GM23338 (cell line): ENCODE measurements at regions not wholly inside any gene's neighbourhood (a gene's known extent, or its start where the extent isn't known, plus 50 kb on each side); places are given as distances from the start of the nearest gene placed in this dataset.

Experiments
- ATAC-seq: fragments of 200-7000 bp; cut with Tn5 transposase; 3 replicates; pipeline ENCODE4 v1.9.1; 2020
- DNase-seq: peaks from one replicate; pipeline ENCODE4 v3.0.0-alpha.2; 2015; ENCODE audit warnings: low spot score
- H2AFZ ChIP-seq: fragments of 200-600 bp; sonication (generic); 2 replicates; pipeline ENCODE4 v1.8.0; 2016; ENCODE audit warnings: antibody characterized with exemption, mild to moderate bottlenecking, moderate library complexity
- H3F3A ChIP-seq: fragments of 200-600 bp; sonication (generic); replicated peaks from 2 replicates; pipeline ENCODE4 v1.8.0; 2017; ENCODE audit warnings: antibody characterized with exemption, mixed run types, low read depth
- H3K27ac ChIP-seq: fragments of 200-600 bp; sonication (generic); 2 replicates; pipeline ENCODE4 v1.6.1; 2016; ENCODE audit warnings: low read depth
- H3K27me3 ChIP-seq: fragments of 200-600 bp; sonication (generic); 2 replicates; pipeline ENCODE4 v1.8.0; 2016; ENCODE audit warnings: mild to moderate bottlenecking, mixed run types, moderate library complexity; ENCODE audit not compliant: insufficient read depth
- H3K36me3 ChIP-seq: fragments of 200-600 bp; sonication (generic); 2 replicates; pipeline ENCODE4 v1.8.0; 2016; ENCODE audit warnings: mild to moderate bottlenecking; ENCODE audit not compliant: insufficient read depth
- H3K4me1 ChIP-seq: fragments of 200-600 bp; sonication (generic); 2 replicates; pipeline ENCODE4 v1.8.0; 2016; ENCODE audit warnings: mild to moderate bottlenecking, moderate library complexity; ENCODE audit not compliant: insufficient read depth
- H3K4me2 ChIP-seq: fragments of 200-600 bp; sonication (generic); 2 replicates; pipeline ENCODE4 v1.7.1; 2017; ENCODE audit warnings: mixed run types
- H3K4me3 ChIP-seq: fragments of 200-600 bp; sonication (generic); 2 replicates; pipeline ENCODE4 v1.6.1; 2016; ENCODE audit warnings: mixed run types
- H3K79me2 ChIP-seq: fragments of 200-600 bp; sonication (generic); replicated peaks from 2 replicates; pipeline ENCODE4 v1.8.0; 2017; ENCODE audit warnings: mild to moderate bottlenecking; ENCODE audit not compliant: insufficient read depth
- H3K9me2 ChIP-seq: fragments of 200-600 bp; sonication (generic); 2 replicates; pipeline ENCODE4 v1.8.0; 2017; ENCODE audit not compliant: insufficient read depth
- H4K20me1 ChIP-seq: fragments of 200-600 bp; sonication (generic); replicated peaks from 2 replicates; pipeline ENCODE4 v1.8.0; 2017; ENCODE audit warnings: mild to moderate bottlenecking; ENCODE audit not compliant: insufficient read depth
- H3K27ac Mint-ChIP-seq: 2 replicates; pipeline ENCODE4 v1.8.0; 2020; ENCODE audit warnings: inconsistent platforms, mild to moderate bottlenecking, moderate library complexity, mixed read lengths
- H3K27me3 Mint-ChIP-seq: 3 replicates; pipeline ENCODE4 v1.8.0; 2022; ENCODE audit warnings: low read depth, mild to moderate bottlenecking, moderate library complexity, mixed read lengths, inconsistent platforms; ENCODE audit not compliant: insufficient read depth, poor library complexity
- H3K36me3 Mint-ChIP-seq: 3 replicates; pipeline ENCODE4 v1.8.0; 2021; ENCODE audit warnings: low read depth, mild to moderate bottlenecking, inconsistent platforms, moderate library complexity, mixed read lengths
- H3K4me1 Mint-ChIP-seq: 3 replicates; pipeline ENCODE4 v1.8.0; 2020; ENCODE audit warnings: mild to moderate bottlenecking, inconsistent platforms, mixed read lengths
- H3K4me3 Mint-ChIP-seq: 3 replicates; pipeline ENCODE4 v1.8.0; 2021; ENCODE audit warnings: moderate library complexity, mild to moderate bottlenecking, inconsistent platforms, mixed read lengths
- H3K9me3 Mint-ChIP-seq: 3 replicates; pipeline ENCODE4 v1.8.0; 2020; ENCODE audit warnings: moderate library complexity, mild to moderate bottlenecking, inconsistent platforms, mixed read lengths
- CREB1 ChIP-seq: fragments of 250-450 bp; sonication (Bioruptor Pico); IDR thresholded peaks from 2 replicates; pipeline ENCODE4 v1.5.0; 2020; ENCODE audit warnings: low read depth, mild to moderate bottlenecking, moderate library complexity
- CTCF ChIP-seq, 2 experiments: fragments of 200-600 bp in 1 of 2; sonication (generic) in 1 of 2; conservative IDR thresholded peaks; 2 replicates each; pipeline versions ENCODE4 v1.5.1 to v1.6.1; 2016 to 2017; ENCODE audit warnings: antibody characterized with exemption in 2 of 2, low read depth in 2 of 2, mild to moderate bottlenecking in 2 of 2, moderate library complexity in 1 of 2
- ETS1 ChIP-seq: IDR thresholded peaks from 2 replicates; pipeline ENCODE4 v1.6.1; 2016; ENCODE audit warnings: antibody characterized with exemption
- EZH2 ChIP-seq: fragments of 200-600 bp; sonication (generic); IDR thresholded peaks from one replicate; pipeline ENCODE4 v1.8.0; 2017; ENCODE audit warnings: antibody characterized with exemption, mild to moderate bottlenecking, low read depth; ENCODE audit not compliant: unreplicated experiment
- EZH2phosphoT487 ChIP-seq: fragments of 200-600 bp; sonication (generic); IDR thresholded peaks from one replicate; pipeline ENCODE4 v1.8.1; 2018; ENCODE audit warnings: antibody characterized with exemption; ENCODE audit not compliant: unreplicated experiment
- JUNB ChIP-seq: IDR thresholded peaks from one replicate; pipeline ENCODE4 v1.6.1; 2016; ENCODE audit warnings: antibody characterized with exemption; ENCODE audit not compliant: unreplicated experiment
- NANOG ChIP-seq: IDR thresholded peaks from 2 replicates; pipeline ENCODE4 v1.6.1; 2016; ENCODE audit warnings: antibody characterized with exemption, borderline replicate concordance
- POLR2AphosphoS5 ChIP-seq: IDR thresholded peaks from 2 replicates; pipeline ENCODE4 v1.6.1; 2016; ENCODE audit warnings: antibody characterized with exemption, low read depth
- REST ChIP-seq: IDR thresholded peaks from one replicate; pipeline ENCODE4 v1.6.1; 2018; ENCODE audit warnings: antibody characterized with exemption; ENCODE audit not compliant: unreplicated experiment
- STAT1 ChIP-seq: IDR thresholded peaks from one replicate; pipeline ENCODE4 v1.6.1; 2016; ENCODE audit warnings: antibody characterized with exemption; ENCODE audit not compliant: unreplicated experiment
- ZNF114 ChIP-seq: fragments of 250-450 bp; sonication (Bioruptor Pico); IDR thresholded peaks from 2 replicates; pipeline ENCODE4 v1.5.0; 2020; ENCODE audit warnings: mild to moderate bottlenecking, moderate library complexity
- ZNF331 ChIP-seq: fragments of 250-450 bp; sonication (Bioruptor Pico); IDR thresholded peaks from 2 replicates; pipeline ENCODE4 v1.5.0; 2020; ENCODE audit warnings: low read depth, mild to moderate bottlenecking, moderate library complexity

GRCh38 chr7:9836671-9837070, 1137.0 kb upstream of the PHF14 start:
- no peaks in the 10 kb centered on the region for H3K27me3 Mint-ChIP-seq
- ATAC-seq, result no peak

GRCh38 chr7:9842301-9842700, 1131.4 kb upstream of the PHF14 start:
- Histone ChIP-seq H3K9me2 (no peaks in the 10 kb centered on the region), H3K36me3 (no peaks in the 10 kb centered on the region), H3K4me1 (no peaks in the 10 kb centered on the region), H3F3A (no peaks in the 10 kb centered on the region), H3K27ac (no peak overlapping the region), H3K79me2 (no peaks in the 10 kb centered on the region), H3K4me2 (no peak overlapping the region), H3K4me3 (no peak overlapping the region), H2AFZ (peak overlapping the region; percentile 0; the same call in 1 of the 2 replicates), H4K20me1 (no peaks in the 10 kb centered on the region), H3K27me3 (no peaks in the 10 kb centered on the region)
- no peak for DNase-seq
- H3K4me3 Mint-ChIP-seq, result no peak overlapping the region
- no peak for ATAC-seq
- no peaks in the 10 kb centered on the region for H3K36me3 Mint-ChIP-seq
- H3K27ac Mint-ChIP-seq, result no peak overlapping the region
- no peaks in the 10 kb centered on the region for H3K4me1 Mint-ChIP-seq
- H3K9me3 Mint-ChIP-seq, result no peaks in the 10 kb centered on the region
- no peaks in the 10 kb centered on the region for H3K27me3 Mint-ChIP-seq
- TF ChIP-seq ZNF331 (CRISPR knock-in tag) (no peak), JUNB (no peak), ETS1 (no peak), ZNF114 (CRISPR knock-in tag) (no peak), EZH2 (no peak), POLR2AphosphoS5 (no peak), REST (no peak), NANOG (no peak), STAT1 (no peak), EZH2phosphoT487 (no peak), CREB1 (no peak), CTCF (conservative IDR thresholded peaks at IDR 0.05; ENCODE audit: low read depth in 2 of 2) (no peak)

More at GRCh38 chr7:9836671-9837070, 1137.0 kb upstream of the PHF14 start:
- no peak overlapping the region for H3K27ac ChIP-seq
- Mint-ChIP-seq H3K27ac (no peak overlapping the region), H3K9me3 (no peaks in the 10 kb centered on the region), H3K4me1 (no peaks in the 10 kb centered on the region), H3K36me3 (no peaks in the 10 kb centered on the region), H3K4me3 (no peak overlapping the region)
- H3K4me1 ChIP-seq, result no peaks in the 10 kb centered on the region
- no peaks in the 10 kb centered on the region for H4K20me1 ChIP-seq
- DNase-seq, result no peak
- H3K9me2 ChIP-seq, result no peaks in the 10 kb centered on the region
- H3K4me2 ChIP-seq, result no peak overlapping the region
- H3K36me3 ChIP-seq, result no peaks in the 10 kb centered on the region
- H3F3A ChIP-seq, result no peaks in the 10 kb centered on the region
- no peaks in the 10 kb centered on the region for H3K27me3 ChIP-seq
- no peak overlapping the region for H3K4me3 ChIP-seq
- no peak overlapping the region for H2AFZ ChIP-seq
- TF ChIP-seq STAT1, result no peak
- TF ChIP-seq POLR2AphosphoS5, result no peak
- no peaks in the 10 kb centered on the region for H3K79me2 ChIP-seq
